Astrocyte (in vitro differentiated cells and primary cell): ENCODE measurements at regions not wholly inside any gene's neighbourhood (a gene's known extent, or its start where the extent isn't known, plus 50 kb on each side); places are given as distances from the start of the nearest gene placed in this dataset.

Experiments used
- DNase-seq: peaks from one replicate; pipeline ENCODE4 v3.0.0-alpha.2; 2010; ENCODE audit warnings: low read depth
- FAIRE-seq: peaks from 2 replicates; lab custom pipeline; 2011; peaks lifted over from hg19 to GRCh38; lab: Jason Lieb, UNC
- H2AFZ ChIP-seq: 2 replicates; pipeline ENCODE4 v1.6.0; 2012; ENCODE audit warnings: low read depth, low read length, inconsistent platforms
- H3K27ac ChIP-seq: 2 replicates; pipeline ENCODE4 v1.5.1; 2011; ENCODE audit warnings: low read depth, low read length, inconsistent platforms
- H3K27me3 ChIP-seq: 2 replicates; pipeline ENCODE4 v1.6.0; 2011; ENCODE audit warnings: low read length, inconsistent platforms; ENCODE audit not compliant: insufficient read depth
- H3K36me3 ChIP-seq: 2 replicates; pipeline ENCODE4 v1.5.1; 2011; ENCODE audit warnings: low read length, inconsistent platforms; ENCODE audit not compliant: insufficient read depth
- H3K4me1 ChIP-seq: 2 replicates; pipeline ENCODE4 v1.5.1; 2011; ENCODE audit warnings: low read length, inconsistent platforms; ENCODE audit not compliant: insufficient read depth
- H3K4me2 ChIP-seq: 2 replicates; pipeline ENCODE4 v1.6.0; 2012; ENCODE audit warnings: low read length, inconsistent platforms
- H3K4me3 ChIP-seq: 2 replicates; pipeline ENCODE4 v1.5.1; 2011; ENCODE audit warnings: low read depth, mild to moderate bottlenecking, low read length, inconsistent platforms; ENCODE audit not compliant: insufficient read depth
- H3K79me2 ChIP-seq: 2 replicates; pipeline ENCODE4 v1.6.0; 2012; ENCODE audit warnings: mild to moderate bottlenecking, low read length, inconsistent platforms; ENCODE audit not compliant: insufficient read depth
- H3K9ac ChIP-seq: 2 replicates; pipeline ENCODE4 v1.6.0; 2012; ENCODE audit warnings: mild to moderate bottlenecking, low read length, inconsistent platforms
- H3K9me3 ChIP-seq: 2 replicates; pipeline ENCODE4 v1.5.1; 2012; ENCODE audit warnings: low read depth, mild to moderate bottlenecking, low read length, inconsistent platforms; ENCODE audit not compliant: insufficient read depth
- H4K20me1 ChIP-seq: 2 replicates; pipeline ENCODE4 v1.6.0; 2012; ENCODE audit warnings: low read length, inconsistent platforms; ENCODE audit not compliant: insufficient read depth
- H3K27ac Mint-ChIP-seq: one replicate; pipeline ENCODE4 v1.8.0; 2021; ENCODE audit warnings: mild to moderate bottlenecking, mixed read lengths; ENCODE audit not compliant: unreplicated experiment
- H3K27me3 Mint-ChIP-seq: one replicate; pipeline ENCODE4 v1.8.0; 2021; ENCODE audit warnings: low read depth, mixed read lengths; ENCODE audit not compliant: unreplicated experiment
- H3K36me3 Mint-ChIP-seq: one replicate; pipeline ENCODE4 v1.8.0; 2021; ENCODE audit warnings: low read depth, mixed read lengths; ENCODE audit not compliant: unreplicated experiment
- H3K4me1 Mint-ChIP-seq: one replicate; pipeline ENCODE4 v1.8.0; 2021; ENCODE audit warnings: low read depth, mixed read lengths; ENCODE audit not compliant: unreplicated experiment
- H3K4me3 Mint-ChIP-seq: one replicate; pipeline ENCODE4 v1.8.0; 2021; ENCODE audit warnings: mild to moderate bottlenecking, moderate library complexity, mixed read lengths; ENCODE audit not compliant: unreplicated experiment
- H3K9me3 Mint-ChIP-seq: one replicate; pipeline ENCODE4 v1.8.0; 2021; ENCODE audit warnings: mild to moderate bottlenecking, mixed read lengths; ENCODE audit not compliant: unreplicated experiment
- CTCF ChIP-seq: IDR thresholded peaks from 2 replicates; pipeline ENCODE4 v1.5.1; 2011; ENCODE audit warnings: low read depth, mild to moderate bottlenecking, inconsistent platforms, low read length, moderate library complexity; ENCODE audit not compliant: insufficient read depth
- EZH2 ChIP-seq: IDR thresholded peaks from 2 replicates; pipeline ENCODE4 v1.6.1; 2012; ENCODE audit warnings: mild to moderate bottlenecking, low read length, inconsistent platforms; ENCODE audit not compliant: insufficient read depth

DNA sequence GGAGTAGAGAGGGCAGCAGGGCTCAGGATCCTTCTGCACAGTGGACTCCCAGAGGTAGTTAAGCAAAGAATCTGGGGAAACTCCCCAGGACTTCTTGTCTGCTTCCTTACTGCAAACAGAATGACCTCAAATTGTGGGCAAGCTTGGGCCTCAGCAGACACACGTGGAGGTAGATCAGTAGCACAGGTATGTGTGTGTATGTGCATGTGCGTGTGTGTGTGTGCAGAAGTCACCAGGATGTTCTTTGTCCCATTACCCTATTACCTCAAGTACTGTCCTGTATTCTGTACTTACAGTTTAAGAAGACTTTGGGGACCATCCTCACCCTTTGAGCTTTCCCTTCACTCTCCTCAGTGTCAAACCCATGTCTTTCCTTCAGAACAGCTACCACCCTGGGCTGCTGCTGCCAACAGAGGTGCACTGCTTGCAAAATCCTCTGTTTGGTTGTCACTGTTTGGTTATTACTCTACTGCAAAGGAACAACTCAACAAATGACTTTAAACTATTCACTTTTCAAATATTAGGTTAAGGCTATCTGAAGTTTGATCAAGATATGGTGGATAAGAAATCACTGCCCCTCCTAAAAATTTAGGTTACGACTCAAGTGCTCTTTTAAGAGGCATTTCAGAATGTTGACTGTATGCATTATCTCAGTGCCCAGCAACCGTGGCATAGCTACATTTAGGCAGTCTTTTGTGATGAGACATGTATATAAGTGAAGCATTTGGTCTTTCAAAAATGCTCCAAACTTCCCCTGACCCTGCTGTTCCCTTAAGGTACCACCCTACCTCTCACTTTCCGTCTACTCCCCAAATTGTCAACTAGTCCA is 78.2 kb upstream of the MBIP start:
- H3K27me3 Mint-ChIP-seq: peaks cover 8% of the 10 kb centered on the region
- no peak for FAIRE-seq

GRCh38 chr14:36397357-36397756 is 76.9 kb upstream of the MBIP start:
- Mint-ChIP-seq H3K27me3 (peaks cover 8% of the 10 kb centered on the region), H3K36me3 (no peaks in the 10 kb centered on the region), H3K27ac (no peak overlapping the region), H3K9me3 (no peaks in the 10 kb centered on the region), H3K4me1 (no peaks in the 10 kb centered on the region), H3K4me3 (no peak overlapping the region)
- Histone ChIP-seq H3K79me2 (no peaks in the 10 kb centered on the region), H3K4me2 (no peak overlapping the region), H3K27me3 (no peaks in the 10 kb centered on the region), H3K4me3 (no peak overlapping the region), H2AFZ (no peak overlapping the region), H3K9me3 (no peaks in the 10 kb centered on the region), H3K36me3 (no peaks in the 10 kb centered on the region), H3K4me1 (no peaks in the 10 kb centered on the region), H4K20me1 (no peaks in the 10 kb centered on the region), H3K27ac (no peak overlapping the region), H3K9ac (no peak overlapping the region)
- TF ChIP-seq CTCF (no peak), EZH2 (no peak)
- FAIRE-seq: no peak
- DNase-seq: no peak

More for the DNA sequence above, 78.2 kb upstream of the MBIP start:
- H3K4me1 ChIP-seq: no peaks in the 10 kb centered on the region
- TF ChIP-seq EZH2 (no peak), CTCF (no peak)
- no peak for DNase-seq
- no peak overlapping the region for H2AFZ ChIP-seq
- Mint-ChIP-seq H3K36me3 (no peaks in the 10 kb centered on the region), H3K4me1 (no peaks in the 10 kb centered on the region), H3K4me3 (no peak overlapping the region), H3K27ac (no peak overlapping the region), H3K9me3 (no peaks in the 10 kb centered on the region)
- no peak overlapping the region for H3K9ac ChIP-seq
- no peaks in the 10 kb centered on the region for H3K79me2 ChIP-seq
- no peaks in the 10 kb centered on the region for H3K9me3 ChIP-seq
- no peaks in the 10 kb centered on the region for H3K36me3 ChIP-seq
- no peak overlapping the region for H3K4me3 ChIP-seq
- no peaks in the 10 kb centered on the region for H3K27me3 ChIP-seq
- no peak overlapping the region for H3K4me2 ChIP-seq
- H4K20me1 ChIP-seq: no peaks in the 10 kb centered on the region
- H3K27ac ChIP-seq: no peak overlapping the region

DNA sequence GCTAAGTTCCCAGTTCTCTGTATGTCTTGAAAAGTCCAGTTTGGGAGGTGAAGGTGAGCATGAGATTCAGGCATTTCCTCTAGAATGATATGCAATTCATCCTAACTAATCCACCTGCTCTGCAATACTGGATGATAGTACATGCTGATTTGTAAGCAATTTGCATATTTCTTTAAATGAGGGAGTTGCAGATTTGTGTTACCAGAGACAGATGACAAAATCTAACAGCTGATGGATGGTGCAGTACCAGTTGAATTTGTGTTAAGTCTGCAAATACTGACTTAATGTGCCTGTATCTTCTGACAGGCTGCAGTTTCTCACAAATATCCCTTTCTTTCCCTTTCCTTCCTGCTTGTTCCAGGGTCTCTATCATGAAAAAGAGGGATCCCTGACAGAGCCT is 76.4 kb upstream of the MBIP start:
- Histone ChIP-seq H3K4me3 (no peak overlapping the region), H3K9me3 (no peaks in the 10 kb centered on the region), H2AFZ (no peak overlapping the region), H3K4me1 (no peaks in the 10 kb centered on the region), H3K79me2 (no peaks in the 10 kb centered on the region), H3K27ac (no peak overlapping the region), H3K9ac (no peak overlapping the region), H3K4me2 (no peak overlapping the region), H3K36me3 (no peaks in the 10 kb centered on the region), H3K27me3 (no peaks in the 10 kb centered on the region), H4K20me1 (no peaks in the 10 kb centered on the region)
- DNase-seq (no peak), FAIRE-seq (no peak)
- H3K36me3 Mint-ChIP-seq: no peaks in the 10 kb centered on the region
- H3K9me3 Mint-ChIP-seq: no peaks in the 10 kb centered on the region
- no peak overlapping the region for H3K4me3 Mint-ChIP-seq
- H3K27me3 Mint-ChIP-seq: peaks cover 7% of the 10 kb centered on the region
- no peak overlapping the region for H3K27ac Mint-ChIP-seq
- TF ChIP-seq EZH2 (no peak), CTCF (no peak)
- no peaks in the 10 kb centered on the region for H3K4me1 Mint-ChIP-seq
